Activated T-helper 1 cell treated with anti-CD3 and anti-CD28 coated beads, Interleukin-12 subunit alpha, Interleukin-12 subunit beta, Interleukin-2, Interleukin-4 antibody, amounts not matched to agents 30 ng/mL and 10 ng/mL and 1 ng/mL, durations not matched to agents 14 hours and 24 hours and 36 hours (primary cell): ENCODE measurements at regions not wholly inside any gene's neighbourhood (a gene's known extent, or its start where the extent isn't known, plus 50 kb on each side); places are given as distances from the start of the nearest gene placed in this dataset.

ENCODE experiments used
- DNase-seq: peaks from one replicate; pipeline ENCODE4 v3.0.0; 2021; ENCODE audit warnings: low spot score
- H3K27ac Mint-ChIP-seq: one replicate; pipeline ENCODE4 v1.8.0; 2021; ENCODE audit warnings: mild to moderate bottlenecking, mixed read lengths
- H3K27me3 Mint-ChIP-seq: one replicate; pipeline ENCODE4 v1.8.0; 2022; ENCODE audit warnings: mild to moderate bottlenecking, moderate library complexity, mixed read lengths; ENCODE audit not compliant: insufficient read depth
- H3K36me3 Mint-ChIP-seq: one replicate; pipeline ENCODE4 v1.8.0; 2021; ENCODE audit warnings: low read depth, mixed read lengths
- H3K4me1 Mint-ChIP-seq: one replicate; pipeline ENCODE4 v1.8.0; 2021; ENCODE audit warnings: low read depth, mixed read lengths
- H3K4me3 Mint-ChIP-seq: one replicate; pipeline ENCODE4 v1.8.0; 2021; ENCODE audit warnings: mild to moderate bottlenecking, moderate library complexity, mixed read lengths
- H3K9me3 Mint-ChIP-seq: one replicate; pipeline ENCODE4 v1.8.0; 2021; ENCODE audit warnings: mixed read lengths
- intact Hi-C: fragments of 100-400 bp; cut with micrococcal nuclease; formaldehyde crosslinking; loops from one replicate; pipeline ENCODE4 v1.15.1; 2024

GRCh38 chr5:93088592-93089389 lies 492.2 kb downstream of the NR2F1-AS1 start:
- Mint-ChIP-seq H3K9me3 (no peaks in the 10 kb centered on the region), H3K36me3 (no peaks in the 10 kb centered on the region), H3K4me1 (no peaks in the 10 kb centered on the region), H3K27ac (no peak overlapping the region), H3K4me3 (no peak overlapping the region), H3K27me3 (no peaks in the 10 kb centered on the region)
- intact Hi-C loops, result no loop called here
- no peak for DNase-seq

GRCh38 chr5:93087326-93087725 lies 493.7 kb downstream of the NR2F1-AS1 start:
- no peak overlapping the region for H3K27ac Mint-ChIP-seq
- H3K4me1 Mint-ChIP-seq, result no peaks in the 10 kb centered on the region
- no peak overlapping the region for H3K4me3 Mint-ChIP-seq
- intact Hi-C loops, result no loop called here
- no peak for DNase-seq
- no peaks in the 10 kb centered on the region for H3K36me3 Mint-ChIP-seq
- no peaks in the 10 kb centered on the region for H3K9me3 Mint-ChIP-seq
- no peaks in the 10 kb centered on the region for H3K27me3 Mint-ChIP-seq

- intact Hi-C loops, result no loop called here
- Mint-ChIP-seq H3K4me3 (no peak overlapping the region), H3K27ac (no peak overlapping the region), H3K9me3 (no peaks in the 10 kb centered on the region), H3K36me3 (no peaks in the 10 kb centered on the region), H3K27me3 (no peaks in the 10 kb centered on the region), H3K4me1 (no peaks in the 10 kb centered on the region)
- no peak for DNase-seq
Measured at GRCh38 chr5:93082981-93083380, 498.0 kb downstream of the NR2F1-AS1 start.

GRCh38 chr5:93079046-93079445 lies 502.0 kb downstream of the NR2F1-AS1 start:
- H3K4me1 Mint-ChIP-seq, result no peaks in the 10 kb centered on the region
- intact Hi-C loops, result no loop called here
- no peak overlapping the region for H3K4me3 Mint-ChIP-seq
- H3K27ac Mint-ChIP-seq, result no peak overlapping the region
- DNase-seq, result no peak
- H3K27me3 Mint-ChIP-seq, result no peaks in the 10 kb centered on the region
- H3K36me3 Mint-ChIP-seq, result no peaks in the 10 kb centered on the region
- H3K9me3 Mint-ChIP-seq, result no peaks in the 10 kb centered on the region

- H3K27ac Mint-ChIP-seq, result no peak overlapping the region
- intact Hi-C loops, result no loop called here
- H3K27me3 Mint-ChIP-seq, result no peaks in the 10 kb centered on the region
- no peak for DNase-seq
- no peaks in the 10 kb centered on the region for H3K36me3 Mint-ChIP-seq
- H3K9me3 Mint-ChIP-seq, result no peaks in the 10 kb centered on the region
- H3K4me1 Mint-ChIP-seq, result no peaks in the 10 kb centered on the region
- H3K4me3 Mint-ChIP-seq, result no peak overlapping the region
Measured at GRCh38 chr5:93078082-93079038, 502.7 kb downstream of the NR2F1-AS1 start.

- no peaks in the 10 kb centered on the region for H3K27me3 Mint-ChIP-seq
- H3K36me3 Mint-ChIP-seq, result no peaks in the 10 kb centered on the region
- H3K4me3 Mint-ChIP-seq, result no peak overlapping the region
- no peaks in the 10 kb centered on the region for H3K9me3 Mint-ChIP-seq
- no peak overlapping the region for H3K27ac Mint-ChIP-seq
- intact Hi-C loops, result no loop called here
- DNase-seq, result no peak
- no peaks in the 10 kb centered on the region for H3K4me1 Mint-ChIP-seq
Measured at GRCh38 chr5:93076566-93076965, 504.5 kb downstream of the NR2F1-AS1 start.

- no peak for DNase-seq
- no peaks in the 10 kb centered on the region for H3K9me3 Mint-ChIP-seq
- H3K27me3 Mint-ChIP-seq, result no peaks in the 10 kb centered on the region
- no peak overlapping the region for H3K4me3 Mint-ChIP-seq
- H3K27ac Mint-ChIP-seq, result no peak overlapping the region
- intact Hi-C loops, result no loop called here
- no peaks in the 10 kb centered on the region for H3K4me1 Mint-ChIP-seq
- H3K36me3 Mint-ChIP-seq, result no peaks in the 10 kb centered on the region
Measured at GRCh38 chr5:93076096-93076495, 504.9 kb downstream of the NR2F1-AS1 start.

- H3K4me3 Mint-ChIP-seq, result no peak overlapping the region
- no peak overlapping the region for H3K27ac Mint-ChIP-seq
- H3K9me3 Mint-ChIP-seq, result no peaks in the 10 kb centered on the region
- H3K4me1 Mint-ChIP-seq, result no peaks in the 10 kb centered on the region
- intact Hi-C loops, result no loop called here
- no peaks in the 10 kb centered on the region for H3K27me3 Mint-ChIP-seq
- H3K36me3 Mint-ChIP-seq, result no peaks in the 10 kb centered on the region
- no peak for DNase-seq
Measured at GRCh38 chr5:93073547-93073946, 507.5 kb downstream of the NR2F1-AS1 start.

GRCh38 chr5:93072831-93073459 lies 508.1 kb downstream of the NR2F1-AS1 start:
- no peak for DNase-seq
- Mint-ChIP-seq H3K4me1 (no peaks in the 10 kb centered on the region), H3K9me3 (no peaks in the 10 kb centered on the region), H3K27ac (no peak overlapping the region), H3K27me3 (no peaks in the 10 kb centered on the region), H3K36me3 (no peaks in the 10 kb centered on the region), H3K4me3 (no peak overlapping the region)
- intact Hi-C loops, result no loop called here

GRCh38 chr5:93071710-93072109 lies 509.3 kb downstream of the NR2F1-AS1 start:
- no peak overlapping the region for H3K4me3 Mint-ChIP-seq
- DNase-seq, result no peak
- H3K36me3 Mint-ChIP-seq, result no peaks in the 10 kb centered on the region
- H3K27me3 Mint-ChIP-seq, result no peaks in the 10 kb centered on the region
- intact Hi-C loops, result no loop called here
- H3K4me1 Mint-ChIP-seq, result no peaks in the 10 kb centered on the region
- no peaks in the 10 kb centered on the region for H3K9me3 Mint-ChIP-seq
- no peak overlapping the region for H3K27ac Mint-ChIP-seq

GRCh38 chr5:93070938-93071337 lies 510.1 kb downstream of the NR2F1-AS1 start:
- Mint-ChIP-seq H3K36me3 (no peaks in the 10 kb centered on the region), H3K27ac (no peak overlapping the region), H3K9me3 (no peaks in the 10 kb centered on the region), H3K27me3 (no peaks in the 10 kb centered on the region), H3K4me1 (no peaks in the 10 kb centered on the region), H3K4me3 (no peak overlapping the region)
- DNase-seq, result no peak
- intact Hi-C loops, result no loop called here

GRCh38 chr5:93069276-93069675 lies 511.7 kb downstream of the NR2F1-AS1 start:
- intact Hi-C loops, result no loop called here
- no peak overlapping the region for H3K4me3 Mint-ChIP-seq
- no peaks in the 10 kb centered on the region for H3K4me1 Mint-ChIP-seq
- no peaks in the 10 kb centered on the region for H3K27me3 Mint-ChIP-seq
- H3K9me3 Mint-ChIP-seq, result no peaks in the 10 kb centered on the region
- no peak overlapping the region for H3K27ac Mint-ChIP-seq
- DNase-seq, result no peak
- no peaks in the 10 kb centered on the region for H3K36me3 Mint-ChIP-seq

- H3K9me3 Mint-ChIP-seq, result no peaks in the 10 kb centered on the region
- no peak overlapping the region for H3K4me3 Mint-ChIP-seq
- DNase-seq, result no peak
- no peaks in the 10 kb centered on the region for H3K36me3 Mint-ChIP-seq
- intact Hi-C loops, result no loop called here
- H3K27me3 Mint-ChIP-seq, result no peaks in the 10 kb centered on the region
- no peaks in the 10 kb centered on the region for H3K4me1 Mint-ChIP-seq
- no peak overlapping the region for H3K27ac Mint-ChIP-seq
Measured at GRCh38 chr5:93062548-93062947, 518.5 kb downstream of the NR2F1-AS1 start.
